Stomach (tissue), 8 donors: ENCODE measurements at regions not wholly inside any gene's neighbourhood (a gene's known extent, or its start where the extent isn't known, plus 50 kb on each side); places are given as distances from the start of the nearest gene placed in this dataset.

Experiments used
- DNase-seq, 2 donors: peaks; one replicate each; pipeline versions ENCODE4 v3.0.0 to v3.0.0-alpha.2; 2013 to 2019
- H3K27ac ChIP-seq, 5 donors: fragments of 200-600 bp in 4 of 5; sonication (generic) in 4 of 5; one replicate each; pipeline ENCODE4 v1.5.1; 2013 to 2019; ENCODE audit warnings: mild to moderate bottlenecking in 1 of 5, moderate library complexity in 1 of 5
- H3K27me3 ChIP-seq, 3 donors: fragments of 200-600 bp; sonication (generic); one replicate each; pipeline ENCODE4 v1.5.1; 2017 to 2019; ENCODE audit warnings: mixed run types in 1 of 3
- H3K36me3 ChIP-seq, 4 donors: fragments of 200-600 bp; sonication (generic); 1 replicate in 3 of 4; 2 replicates in 1 of 4; pipeline ENCODE4 v1.5.1; 2016 to 2019
- H3K4me1 ChIP-seq, 4 donors: fragments of 200-600 bp; sonication (generic); one replicate each; pipeline ENCODE4 v1.5.1; 2016 to 2019
- H3K4me3 ChIP-seq, 4 donors: fragments of 200-600 bp; sonication (generic) in 3 of 4; one replicate each; pipeline ENCODE4 v1.5.1; 2016 to 2019; ENCODE audit warnings: mild to moderate bottlenecking in 1 of 4
- H3K9me3 ChIP-seq, 4 donors: fragments of 200-600 bp; sonication (generic); one replicate each; pipeline ENCODE4 v1.5.1; 2016 to 2019
- EP300 ChIP-seq: sonication (generic); formaldehyde crosslinking; IDR thresholded peaks from one replicate; pipeline ENCODE4 v1.6.1; 2017; ENCODE audit warnings: antibody characterized with exemption
- POLR2A ChIP-seq, 4 donors: fragments of 450-650 bp; IDR thresholded peaks; one replicate each; pipeline ENCODE4 v1.6.1; 2016; ENCODE audit warnings: antibody characterized with exemption in 4 of 4, control low read depth in 2 of 4, mild to moderate bottlenecking in 1 of 4, moderate library complexity in 1 of 4
- POLR2AphosphoS5 ChIP-seq, 3 donors: sonication (generic); formaldehyde crosslinking; IDR thresholded peaks; one replicate each; pipeline ENCODE4 v1.6.1; 2016; ENCODE audit warnings: antibody characterized with exemption in 3 of 3
- WGBS, 5 donors: extraction: QIAGEN DNeasy Blood & Tissue Kit in 3 of 5; methylation state at CpG; one replicate each; pipeline versions ENCODE4 v1.1.5 to v1.1.7; 2013 to 2018; 5-methylcytosine and 5-hydroxymethylcytosine counted together
- intact Hi-C: fragments of 100-400 bp; cut with DNase I; formaldehyde crosslinking; loops from one replicate; pipeline ENCODE4 v1.15.1; 2023; ENCODE audit warnings: low total_unique reads
- TF ChIP-seq, protein P1 (sequence below), 7 experiments: fragments of 450-650 bp in 4 of 7; fragments of 200-600 bp in 3 of 7; sonication (generic) in 3 of 7; IDR thresholded peaks; one replicate each; pipeline ENCODE4 v1.5.1; 2016 to 2019; ENCODE audit warnings: antibody characterized with exemption in 7 of 7, control low read depth in 2 of 7, mild to moderate bottlenecking in 1 of 7
- donor health status: healthy with polysubstance abuse.
- donor health status: Bipolar disorder and iron deficiency.
- donor health status: healthy.

DNA sequence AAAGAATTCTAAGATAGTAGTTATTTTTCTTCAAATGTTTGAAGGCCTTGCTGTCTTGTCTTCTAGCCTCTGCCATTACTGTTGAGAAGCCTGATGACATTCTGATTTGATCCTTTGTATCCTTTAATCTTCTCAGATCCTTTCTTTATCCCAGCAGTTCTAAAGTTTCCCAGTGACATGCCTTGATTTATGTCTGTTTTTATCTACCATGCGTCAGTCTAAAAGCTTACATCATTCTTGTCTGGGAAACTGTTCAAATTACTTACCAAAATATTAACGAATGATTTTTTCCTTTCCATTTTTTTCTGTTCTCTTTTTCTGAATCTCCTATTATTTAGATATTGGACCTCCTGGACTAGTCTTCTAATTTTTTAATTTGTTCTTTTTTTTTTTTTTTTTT, 78.3 kb upstream of the HELT start:
- no peaks in the 10 kb centered on the region for H3K9me3 ChIP-seq
- intact Hi-C loops = no loop called here
- no peak overlapping the region for H3K27ac ChIP-seq
- no peaks in the 10 kb centered on the region for H3K27me3 ChIP-seq
- no peak overlapping the region for H3K4me3 ChIP-seq
- TF ChIP-seq POLR2AphosphoS5 (IDR thresholded peaks at IDR 0.05) (no peak), EP300 (no peak), POLR2A (IDR thresholded peaks at IDR 0.05) (no peak)
- TF ChIP-seq, protein P1, sequence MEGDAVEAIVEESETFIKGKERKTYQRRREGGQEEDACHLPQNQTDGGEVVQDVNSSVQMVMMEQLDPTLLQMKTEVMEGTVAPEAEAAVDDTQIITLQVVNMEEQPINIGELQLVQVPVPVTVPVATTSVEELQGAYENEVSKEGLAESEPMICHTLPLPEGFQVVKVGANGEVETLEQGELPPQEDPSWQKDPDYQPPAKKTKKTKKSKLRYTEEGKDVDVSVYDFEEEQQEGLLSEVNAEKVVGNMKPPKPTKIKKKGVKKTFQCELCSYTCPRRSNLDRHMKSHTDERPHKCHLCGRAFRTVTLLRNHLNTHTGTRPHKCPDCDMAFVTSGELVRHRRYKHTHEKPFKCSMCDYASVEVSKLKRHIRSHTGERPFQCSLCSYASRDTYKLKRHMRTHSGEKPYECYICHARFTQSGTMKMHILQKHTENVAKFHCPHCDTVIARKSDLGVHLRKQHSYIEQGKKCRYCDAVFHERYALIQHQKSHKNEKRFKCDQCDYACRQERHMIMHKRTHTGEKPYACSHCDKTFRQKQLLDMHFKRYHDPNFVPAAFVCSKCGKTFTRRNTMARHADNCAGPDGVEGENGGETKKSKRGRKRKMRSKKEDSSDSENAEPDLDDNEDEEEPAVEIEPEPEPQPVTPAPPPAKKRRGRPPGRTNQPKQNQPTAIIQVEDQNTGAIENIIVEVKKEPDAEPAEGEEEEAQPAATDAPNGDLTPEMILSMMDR (IDR thresholded peaks at IDR 0.05) = no peak
- 77 to 93% (median 81%) methylated on average over 2 of the region's 2 CpGs for WGBS, 5 donors
- no peak for DNase-seq
- H3K4me1 ChIP-seq = peaks cover 0 to 18% (median 4%) of the 10 kb centered on the region in 4 donors
- H3K36me3 ChIP-seq = no peaks in the 10 kb centered on the region

DNA sequence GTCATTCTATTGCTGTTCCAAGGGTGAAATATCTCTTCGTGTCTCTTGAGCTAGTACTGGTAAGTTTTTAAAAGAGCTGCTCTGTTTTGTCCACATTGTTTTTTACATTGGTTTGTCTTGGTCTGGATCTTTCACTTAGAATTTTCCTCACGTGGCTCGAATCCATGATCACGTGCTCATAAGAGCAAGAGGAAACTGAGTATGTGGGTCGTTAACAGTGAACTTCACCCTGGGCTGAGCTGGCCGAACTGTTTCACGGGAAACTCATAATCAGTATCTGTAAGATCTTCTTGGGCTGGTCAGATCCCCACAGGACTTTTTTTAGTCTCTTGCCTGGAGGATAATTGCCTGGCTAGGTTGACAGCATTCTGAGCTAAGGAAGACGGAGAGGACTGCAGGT, 77.8 kb upstream of the HELT start:
- WGBS, 5 donors = 87 to 94% (median 90%) methylated on average over 8 of the region's 8 CpGs
- Histone ChIP-seq H3K9me3 (no peaks in the 10 kb centered on the region), H3K4me1 (peaks cover 0 to 18% (median 4%) of the 10 kb centered on the region in 4 donors), H3K36me3 (no peaks in the 10 kb centered on the region), H3K27ac (no peak overlapping the region), H3K4me3 (no peak overlapping the region), H3K27me3 (no peaks in the 10 kb centered on the region)
- TF ChIP-seq EP300 (no peak), POLR2AphosphoS5 (IDR thresholded peaks at IDR 0.05) (no peak), POLR2A (IDR thresholded peaks at IDR 0.05) (no peak)
- TF ChIP-seq, protein P1 (IDR thresholded peaks at IDR 0.05) = no peak
- intact Hi-C loops = no loop called here
- no peak for DNase-seq

GRCh38 chr4:184941671-184942418, 76.4 kb upstream of the HELT start:
- H3K9me3 ChIP-seq = no peaks in the 10 kb centered on the region
- DNase-seq = no peak
- peaks cover 0 to 14% (median 4%) of the 10 kb centered on the region in 4 donors for H3K4me1 ChIP-seq
- no peaks in the 10 kb centered on the region for H3K36me3 ChIP-seq
- intact Hi-C loops = no loop called here
- WGBS, 5 donors = 71 to 80% (median 75%) methylated on average over 12 to 13 of the region's 13 CpGs
- TF ChIP-seq POLR2AphosphoS5 (IDR thresholded peaks at IDR 0.05) (no peak), POLR2A (IDR thresholded peaks at IDR 0.05) (no peak), EP300 (no peak)
- TF ChIP-seq, protein P1 (IDR thresholded peaks at IDR 0.05) = no peak
- H3K4me3 ChIP-seq = no peak overlapping the region
- H3K27me3 ChIP-seq = no peaks in the 10 kb centered on the region
- no peak overlapping the region for H3K27ac ChIP-seq

GRCh38 chr4:184942444-184943425, 75.6 kb upstream of the HELT start:
- 84 to 94% (median 89%) methylated on average over 13 of the region's 13 CpGs for WGBS, 5 donors
- no peak overlapping the region for H3K4me3 ChIP-seq
- no peak for DNase-seq
- no peaks in the 10 kb centered on the region for H3K9me3 ChIP-seq
- H3K27me3 ChIP-seq = no peaks in the 10 kb centered on the region
- intact Hi-C loops = no loop called here
- TF ChIP-seq, protein P1 (IDR thresholded peaks at IDR 0.05) = no peak
- TF ChIP-seq POLR2AphosphoS5 (IDR thresholded peaks at IDR 0.05) (no peak), POLR2A (IDR thresholded peaks at IDR 0.05) (no peak), EP300 (no peak)
- H3K36me3 ChIP-seq = no peaks in the 10 kb centered on the region
- no peak overlapping the region for H3K27ac ChIP-seq
- H3K4me1 ChIP-seq = peaks cover 0 to 5% (median under 1%) of the 10 kb centered on the region in 4 donors
